PC-9 (cell line): ENCODE measurements at regions not wholly inside any gene's neighbourhood (a gene's known extent, or its start where the extent isn't known, plus 50 kb on each side); places are given as distances from the start of the nearest gene placed in this dataset.

ENCODE experiments used
- BruUV-seq: library from RNA; stranded (reverse); fragments of 400-500 nt; replicated peaks from 2 replicates; lab custom pipeline; 2021; lab: Mats Ljungman, UMichigan
- CTCF ChIA-PET: fragments of 300-600 bp; sonication (Branson Sonifier 250); formaldehyde crosslinking; loops from one replicate; lab custom pipeline; 2022; ENCODE audit warnings: antibody characterized with exemption; lab: Charles Lee
- POLR2A ChIA-PET: fragments of 300-600 bp; sonication (Branson Sonifier 250); formaldehyde crosslinking; loops from one replicate; lab custom pipeline; 2022; ENCODE audit warnings: antibody characterized with exemption; ENCODE audit not compliant: unreplicated experiment; lab: Charles Lee
- DNase-seq, 2 experiments: peaks; one replicate each; pipeline versions ENCODE4 v3.0.0 to v3.0.0-alpha.2; 2015 to 2022; ENCODE audit warnings: mixed read lengths in 1 of 2
- H2AFZ ChIP-seq: fragments of 200-600 bp; sonication (generic); 2 replicates; pipeline ENCODE4 v1.8.1; 2017; ENCODE audit warnings: antibody characterized with exemption
- H3F3A ChIP-seq: fragments of 200-600 bp; sonication (generic); 2 replicates; pipeline ENCODE4 v1.8.1; 2017; ENCODE audit warnings: antibody characterized with exemption, mild to moderate bottlenecking, low read depth; ENCODE audit not compliant: insufficient read depth
- H3K27ac ChIP-seq: fragments of 200-600 bp; sonication (generic); 2 replicates; pipeline ENCODE4 v1.6.1; 2016; ENCODE audit warnings: mixed run types
- H3K27me3 ChIP-seq: fragments of 200-600 bp; sonication (generic); 2 replicates; pipeline ENCODE4 v1.6.1; 2016; ENCODE audit warnings: low read depth, mixed run types; ENCODE audit not compliant: insufficient read depth
- H3K36me3 ChIP-seq: fragments of 200-600 bp; sonication (generic); 2 replicates; pipeline ENCODE4 v1.6.1; 2016; ENCODE audit warnings: low read depth, mixed run types
- H3K4me1 ChIP-seq: fragments of 200-600 bp; sonication (generic); replicated peaks from 2 replicates; pipeline ENCODE4 v1.6.1; 2016; ENCODE audit warnings: mixed run types; ENCODE audit not compliant: insufficient read depth
- H3K4me2 ChIP-seq: fragments of 200-600 bp; sonication (generic); 2 replicates; pipeline ENCODE4 v1.6.1; 2017; ENCODE audit warnings: mixed run types
- H3K4me3 ChIP-seq: fragments of 200-600 bp; sonication (generic); 2 replicates; pipeline ENCODE4 v1.6.1; 2016; ENCODE audit warnings: mixed run types
- H3K79me2 ChIP-seq: fragments of 200-600 bp; sonication (generic); 2 replicates; pipeline ENCODE4 v1.6.1; 2017; ENCODE audit warnings: low read depth, mixed run types
- H3K9me2 ChIP-seq: fragments of 200-600 bp; sonication (generic); 2 replicates; pipeline ENCODE4 v1.8.1; 2017; ENCODE audit warnings: mild to moderate bottlenecking; ENCODE audit not compliant: insufficient read depth
- H3K9me3 ChIP-seq: fragments of 200-600 bp; sonication (generic); 2 replicates; pipeline ENCODE4 v1.8.1; 2016; ENCODE audit warnings: low read depth; ENCODE audit not compliant: insufficient read depth
- H4K20me1 ChIP-seq: fragments of 200-600 bp; sonication (generic); 2 replicates; pipeline ENCODE4 v1.8.1; 2017; ENCODE audit not compliant: insufficient read depth
- EZH2 ChIP-seq: fragments of 200-600 bp; sonication (generic); IDR thresholded peaks from 2 replicates; pipeline ENCODE4 v1.8.0; 2017; ENCODE audit warnings: antibody characterized with exemption, low read depth
- intact Hi-C: fragments of 100-400 bp; cut with micrococcal nuclease; formaldehyde crosslinking; loops from one replicate; pipeline ENCODE4 v1.10.0; 2022; ENCODE audit not compliant: unreplicated experiment
- TF ChIP-seq, protein P1 (sequence below): fragments of 200-600 bp; sonication (generic); conservative IDR thresholded peaks from 2 replicates; pipeline ENCODE4 v1.6.1; 2017; ENCODE audit warnings: mixed run types, antibody characterized with exemption, mild to moderate bottlenecking, moderate library complexity

DNA sequence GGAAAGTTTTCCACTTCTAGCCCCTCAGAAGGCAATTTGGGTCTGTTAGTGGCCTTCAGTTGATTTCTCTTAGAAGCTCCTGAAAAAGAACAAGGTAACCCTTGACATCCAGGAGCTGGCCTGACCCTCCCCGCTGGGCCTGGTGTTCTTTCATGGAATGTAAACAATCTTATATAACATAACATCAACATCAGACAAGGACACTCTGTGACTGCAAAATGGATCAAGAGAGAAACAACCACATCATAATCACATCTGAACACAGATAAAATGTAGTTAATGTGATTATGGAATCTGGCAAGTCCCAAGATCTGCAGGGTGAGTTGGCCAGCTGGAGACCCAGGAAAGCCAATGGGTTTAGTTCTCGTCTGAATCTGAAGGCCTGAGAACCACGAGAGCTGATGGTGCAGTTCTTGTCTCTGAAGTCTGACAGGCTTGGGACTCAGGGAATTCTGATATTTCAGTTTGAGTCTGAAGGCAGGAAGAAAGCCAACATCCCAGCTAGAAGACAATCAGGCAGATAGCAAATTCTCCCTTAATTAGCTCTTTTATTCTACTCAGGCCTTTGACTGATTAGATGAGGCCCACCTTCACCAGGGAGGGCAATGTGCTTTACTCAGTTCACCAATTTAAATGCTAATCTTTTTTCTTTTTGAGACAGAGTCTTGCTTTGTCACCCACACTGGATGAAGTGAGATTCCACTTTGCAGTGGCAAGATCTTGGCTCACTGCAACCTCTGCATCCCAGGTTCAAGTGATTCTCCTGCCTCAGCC is 91.4 kb upstream of the NAMPT start:
- peaks cover 25% of the 10 kb centered on the region for H3F3A ChIP-seq
- no peak for DNase-seq
- no peak overlapping the region for H3K4me2 ChIP-seq
- TF ChIP-seq EZH2, result no peak
- TF ChIP-seq, protein P1, sequence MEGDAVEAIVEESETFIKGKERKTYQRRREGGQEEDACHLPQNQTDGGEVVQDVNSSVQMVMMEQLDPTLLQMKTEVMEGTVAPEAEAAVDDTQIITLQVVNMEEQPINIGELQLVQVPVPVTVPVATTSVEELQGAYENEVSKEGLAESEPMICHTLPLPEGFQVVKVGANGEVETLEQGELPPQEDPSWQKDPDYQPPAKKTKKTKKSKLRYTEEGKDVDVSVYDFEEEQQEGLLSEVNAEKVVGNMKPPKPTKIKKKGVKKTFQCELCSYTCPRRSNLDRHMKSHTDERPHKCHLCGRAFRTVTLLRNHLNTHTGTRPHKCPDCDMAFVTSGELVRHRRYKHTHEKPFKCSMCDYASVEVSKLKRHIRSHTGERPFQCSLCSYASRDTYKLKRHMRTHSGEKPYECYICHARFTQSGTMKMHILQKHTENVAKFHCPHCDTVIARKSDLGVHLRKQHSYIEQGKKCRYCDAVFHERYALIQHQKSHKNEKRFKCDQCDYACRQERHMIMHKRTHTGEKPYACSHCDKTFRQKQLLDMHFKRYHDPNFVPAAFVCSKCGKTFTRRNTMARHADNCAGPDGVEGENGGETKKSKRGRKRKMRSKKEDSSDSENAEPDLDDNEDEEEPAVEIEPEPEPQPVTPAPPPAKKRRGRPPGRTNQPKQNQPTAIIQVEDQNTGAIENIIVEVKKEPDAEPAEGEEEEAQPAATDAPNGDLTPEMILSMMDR, result no peak
- no peaks in the 10 kb centered on the region for H3K27me3 ChIP-seq
- H3K36me3 ChIP-seq, result no peaks in the 10 kb centered on the region
- no peaks in the 10 kb centered on the region for H4K20me1 ChIP-seq
- H3K9me2 ChIP-seq, result no peaks in the 10 kb centered on the region
- H3K4me3 ChIP-seq, result no peak overlapping the region
- H3K4me1 ChIP-seq, result peaks cover 26% of the 10 kb centered on the region
- ChIA-PET CTCF (interaction anchor here (0.7 kb wide), 1 partner anchor 374 kb away, joined by 5 read pairs; no protein-coding TSS in a partner anchor), POLR2A (no interaction called here)
- 0 out of 2 replicates have a peak, but pooled peaks cover 3% of the 10 kb centered on the region for H3K9me3 ChIP-seq
- H2AFZ ChIP-seq, result peak overlapping the region; percentile 37; the same call in 1 of the 2 replicates
- no peaks in the 10 kb centered on the region for H3K79me2 ChIP-seq
- no TSS peak for BruUV-seq
- intact Hi-C loops, result no loop called here
- H3K27ac ChIP-seq, result peak overlapping the region; percentile 88

DNA sequence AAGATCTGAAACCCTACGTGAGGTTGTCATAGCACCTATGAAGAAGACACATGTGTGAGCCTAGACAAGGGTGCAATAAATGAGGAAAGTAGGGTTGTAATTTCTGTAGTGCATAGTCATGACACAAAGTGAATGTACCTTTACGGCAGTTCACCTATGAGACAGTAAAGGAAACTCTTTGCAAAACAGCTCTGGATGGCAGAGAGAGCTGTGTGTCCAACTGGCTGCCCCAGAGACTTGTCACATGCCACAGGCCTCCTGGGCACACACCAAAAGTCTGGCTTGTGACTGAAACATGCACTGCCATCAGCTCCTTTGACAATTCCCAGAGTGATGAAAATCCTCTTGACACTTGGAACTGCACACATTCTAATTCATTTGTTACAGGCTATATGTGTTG is 90.7 kb upstream of the NAMPT start:
- TF ChIP-seq, protein P1, result no peak
- TF ChIP-seq EZH2, result no peak
- no peaks in the 10 kb centered on the region for H3K36me3 ChIP-seq
- H2AFZ ChIP-seq, result no peak overlapping the region
- H3K4me3 ChIP-seq, result no peak overlapping the region
- DNase-seq, result no peak
- intact Hi-C loops, result no loop called here
- ChIA-PET POLR2A (no interaction called here), CTCF (no interaction called here)
- 0 out of 2 replicates have a peak overlapping the region, but pooled peaks have one; percentile 88 for H3K27ac ChIP-seq
- H3K4me2 ChIP-seq, result no peak overlapping the region
- no peaks in the 10 kb centered on the region for H3K27me3 ChIP-seq
- H3K9me2 ChIP-seq, result no peaks in the 10 kb centered on the region
- 0 out of 2 replicates have a peak, but pooled peaks cover 5% of the 10 kb centered on the region for H3K9me3 ChIP-seq
- peaks cover 25% of the 10 kb centered on the region for H3F3A ChIP-seq
- no TSS peak for BruUV-seq
- no peaks in the 10 kb centered on the region for H4K20me1 ChIP-seq
- peaks cover 26% of the 10 kb centered on the region for H3K4me1 ChIP-seq
- H3K79me2 ChIP-seq, result no peaks in the 10 kb centered on the region

DNA sequence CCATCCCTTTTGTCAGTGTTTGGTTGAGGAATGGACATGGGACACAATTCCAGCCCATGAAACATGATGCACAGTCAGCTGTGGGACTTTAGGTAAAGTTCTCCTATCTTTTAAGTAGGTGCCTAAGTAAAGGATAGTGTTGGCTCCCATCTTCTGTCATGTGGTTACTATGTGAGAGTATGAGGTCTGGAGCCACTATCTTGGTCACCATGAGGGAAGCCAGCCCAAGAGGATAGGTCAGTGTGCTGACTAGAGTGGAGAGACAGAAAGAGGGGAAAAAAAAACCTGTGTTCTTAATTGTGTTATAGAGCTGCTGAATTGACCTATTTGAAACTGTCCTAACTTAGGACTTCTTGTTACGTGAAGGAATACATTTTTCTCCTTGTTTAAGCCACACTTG is 89.7 kb upstream of the NAMPT start:
- Histone ChIP-seq H3K9me2 (no peaks in the 10 kb centered on the region), H3K36me3 (no peaks in the 10 kb centered on the region), H3K27me3 (no peaks in the 10 kb centered on the region), H3K9me3 (peaks cover 8% of the 10 kb centered on the region; the same call in 1 of the 2 replicates), H3K4me2 (no peak overlapping the region), H3K79me2 (no peaks in the 10 kb centered on the region), H4K20me1 (no peaks in the 10 kb centered on the region), H2AFZ (no peak overlapping the region), H3F3A (peaks cover 29% of the 10 kb centered on the region), H3K4me3 (no peak overlapping the region), H3K4me1 (peaks cover 34% of the 10 kb centered on the region), H3K27ac (no peak overlapping the region)
- no TSS peak for BruUV-seq
- intact Hi-C loops, result no loop called here
- no peak for DNase-seq
- CTCF ChIA-PET, result no interaction called here
- TF ChIP-seq, protein P1, result no peak
- TF ChIP-seq EZH2, result no peak
- POLR2A ChIA-PET, result no interaction called here
